ENCODE measurements at regions not wholly inside any gene's neighbourhood (a gene's known extent, or its start where the extent isn't known, plus 50 kb on each side); places are given as distances from the start of the nearest gene placed in this dataset.

GRCh38 chr11:127677660-127678425 is 677.3 kb upstream of the KIRREL3 start:
- DNase-seq = no peak

GRCh38 chr11:127675581-127675980 is 675.0 kb upstream of the KIRREL3 start:
- DNase-seq = no peak

GRCh38 chr11:127674754-127675153 is 674.2 kb upstream of the KIRREL3 start:
- DNase-seq = no peak

- no peak for DNase-seq
These were observed 670.0 kb upstream of the KIRREL3 start for GRCh38 chr11:127670374-127671119.

- no peak for DNase-seq
These were observed 655.7 kb upstream of the KIRREL3 start for GRCh38 chr11:127656116-127656836.

GRCh38 chr11:127653076-127653475 is 652.5 kb upstream of the KIRREL3 start:
- no peak for DNase-seq

GRCh38 chr11:127651888-127652221 is 651.3 kb upstream of the KIRREL3 start:
- DNase-seq = no peak

GRCh38 chr11:127651175-127651887 is 650.8 kb upstream of the KIRREL3 start:
- DNase-seq = no peak

GRCh38 chr11:127649958-127650357 is 649.4 kb upstream of the KIRREL3 start:
- DNase-seq = no peak

- no peak for DNase-seq
These were observed 648.5 kb upstream of the KIRREL3 start for GRCh38 chr11:127649071-127649470.

GRCh38 chr11:127648583-127648982 is 648.0 kb upstream of the KIRREL3 start:
- no peak for DNase-seq

GRCh38 chr11:127644366-127644765 is 643.8 kb upstream of the KIRREL3 start:
- no peak for DNase-seq

GRCh38 chr11:127643268-127644058 is 642.9 kb upstream of the KIRREL3 start:
- DNase-seq = no peak

GRCh38 chr11:127640561-127641451 is 640.2 kb upstream of the KIRREL3 start:
- no peak for DNase-seq

- DNase-seq = no peak
These were observed 639.3 kb upstream of the KIRREL3 start for GRCh38 chr11:127639916-127640315.

GRCh38 chr11:127632976-127633680 is 632.6 kb upstream of the KIRREL3 start:
- DNase-seq = no peak

GRCh38 chr11:127632546-127632945 is 632.0 kb upstream of the KIRREL3 start:
- DNase-seq = no peak

GRCh38 chr11:127631974-127632373 is 631.4 kb upstream of the KIRREL3 start:
- DNase-seq = no peak

GRCh38 chr11:127629200-127629599 is 628.6 kb upstream of the KIRREL3 start:
- no peak for DNase-seq

GRCh38 chr11:127628458-127628785 is 627.9 kb upstream of the KIRREL3 start:
- no peak for DNase-seq

Measured in OCI-M1 (cell line).